GM18502 (cell line): ENCODE measurements at regions not wholly inside any gene's neighbourhood (a gene's known extent, or its start where the extent isn't known, plus 50 kb on each side); places are given as distances from the start of the nearest gene placed in this dataset.
"Not testable (repeated sequence)": the region's sequence is repeated elsewhere in the genome, so short reads cannot be mapped to it uniquely, and the experiment has no call there.

Experiments
- ATAC-seq: cut with Tn5 transposase; IDR thresholded peaks from one replicate; pipeline ENCODE4 v1.9.1; 2021; ENCODE audit warnings: mild to moderate bottlenecking; ENCODE audit not compliant: unreplicated experiment, poor library complexity

DNA sequence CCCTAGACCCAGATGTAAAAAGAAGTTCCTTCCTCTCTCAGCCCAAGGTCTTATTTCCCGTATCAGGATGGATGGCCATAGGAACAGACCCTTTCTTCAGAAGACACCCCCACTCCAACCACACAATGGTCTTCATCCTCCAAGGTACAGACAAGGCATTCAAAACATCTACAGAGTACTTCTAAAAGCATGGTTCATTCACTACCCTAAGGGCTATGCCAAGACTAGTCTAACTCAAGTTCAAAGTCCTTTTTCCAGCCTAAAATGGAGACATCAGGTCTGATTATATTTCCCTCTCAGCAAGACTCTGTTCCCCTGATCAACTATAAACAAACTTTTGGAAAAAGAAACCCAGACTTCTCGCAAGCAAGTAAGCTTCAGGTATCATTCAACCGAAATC lies 388.9 kb downstream of the NPIPA8 start:
- ATAC-seq = no peak

DNA sequence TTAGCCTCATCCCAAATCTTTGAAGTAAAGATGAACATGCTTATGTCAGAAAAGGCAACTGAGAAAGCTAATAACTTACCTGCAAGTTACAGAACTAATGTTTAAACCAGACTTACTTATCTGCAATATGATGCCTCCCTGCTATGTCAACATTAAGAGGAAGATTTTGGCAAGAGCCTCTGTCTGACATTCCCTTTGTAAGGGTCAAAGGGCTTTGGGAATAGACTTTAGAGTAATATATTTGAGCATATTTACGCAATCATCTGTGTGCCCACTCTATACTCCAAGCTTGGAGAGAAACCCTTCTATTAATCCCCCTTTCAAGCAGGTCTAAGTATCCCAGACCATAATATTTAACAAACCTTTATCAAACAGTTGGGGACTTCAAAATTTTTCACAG lies 389.4 kb downstream of the NPIPA8 start:
- ATAC-seq = no peak

DNA sequence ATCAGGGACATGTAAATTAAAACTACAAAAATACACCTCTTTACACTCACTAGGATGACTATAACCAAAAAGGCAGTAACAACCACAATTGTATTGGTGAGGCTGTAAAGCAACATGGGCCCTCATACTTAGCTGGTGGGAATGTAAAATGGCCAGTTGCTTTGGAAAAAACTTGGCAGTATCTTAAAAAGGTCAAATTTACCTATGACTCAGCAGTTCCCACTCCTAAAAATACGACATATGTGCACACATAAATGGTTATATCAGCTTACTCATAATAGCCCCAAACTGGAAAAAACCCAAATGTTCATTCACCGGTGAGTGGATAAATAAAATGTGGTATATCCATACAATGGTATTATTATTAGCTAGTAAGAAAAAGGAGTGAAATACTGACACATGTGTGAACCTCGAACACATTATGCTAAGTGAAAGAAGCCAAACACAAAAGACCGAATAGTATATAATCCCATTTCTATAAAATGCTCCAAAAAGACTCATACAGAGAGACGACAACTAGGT lies 391.4 kb downstream of the NPIPA8 start:
- ATAC-seq = no peak

DNA sequence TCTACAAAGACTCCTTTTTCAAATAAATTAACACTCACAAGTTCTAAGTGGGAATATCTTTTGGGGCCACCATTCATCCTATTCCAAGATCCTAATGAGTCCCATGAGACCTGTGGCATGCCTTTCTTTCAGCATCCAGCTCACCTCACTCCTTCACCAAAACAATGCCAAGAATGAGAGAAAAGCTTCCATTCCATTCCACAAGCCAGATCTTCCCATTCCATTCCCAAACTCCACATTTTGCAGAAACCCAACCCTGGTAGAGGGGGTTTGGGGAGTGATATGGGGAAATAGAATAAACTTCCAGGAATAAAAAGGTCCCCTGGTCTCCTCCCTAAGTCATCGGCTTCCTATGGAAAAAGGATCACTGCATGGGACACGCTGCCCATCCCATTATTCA lies 392.2 kb downstream of the NPIPA8 start:
- no peak for ATAC-seq

DNA sequence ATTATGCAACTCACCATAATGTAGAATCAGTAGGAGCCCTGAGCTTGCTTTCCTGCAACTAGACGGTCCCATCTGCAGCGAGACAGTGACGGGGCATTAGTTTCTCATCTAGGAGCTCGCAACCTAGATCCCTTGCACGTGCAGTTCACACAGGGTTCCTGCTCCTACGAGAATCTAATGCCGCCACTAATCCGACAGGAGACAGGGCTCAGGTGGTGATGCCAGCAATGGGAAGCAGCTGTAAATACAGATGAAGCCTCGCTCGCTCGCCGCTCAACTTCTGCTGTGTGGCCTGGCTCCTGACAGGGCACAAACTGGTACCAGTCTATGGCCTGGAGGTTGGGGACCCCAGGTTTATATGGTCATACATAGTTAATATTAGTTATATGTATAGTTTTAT lies 394.5 kb downstream of the NPIPA8 start:
- ATAC-seq = no peak

DNA sequence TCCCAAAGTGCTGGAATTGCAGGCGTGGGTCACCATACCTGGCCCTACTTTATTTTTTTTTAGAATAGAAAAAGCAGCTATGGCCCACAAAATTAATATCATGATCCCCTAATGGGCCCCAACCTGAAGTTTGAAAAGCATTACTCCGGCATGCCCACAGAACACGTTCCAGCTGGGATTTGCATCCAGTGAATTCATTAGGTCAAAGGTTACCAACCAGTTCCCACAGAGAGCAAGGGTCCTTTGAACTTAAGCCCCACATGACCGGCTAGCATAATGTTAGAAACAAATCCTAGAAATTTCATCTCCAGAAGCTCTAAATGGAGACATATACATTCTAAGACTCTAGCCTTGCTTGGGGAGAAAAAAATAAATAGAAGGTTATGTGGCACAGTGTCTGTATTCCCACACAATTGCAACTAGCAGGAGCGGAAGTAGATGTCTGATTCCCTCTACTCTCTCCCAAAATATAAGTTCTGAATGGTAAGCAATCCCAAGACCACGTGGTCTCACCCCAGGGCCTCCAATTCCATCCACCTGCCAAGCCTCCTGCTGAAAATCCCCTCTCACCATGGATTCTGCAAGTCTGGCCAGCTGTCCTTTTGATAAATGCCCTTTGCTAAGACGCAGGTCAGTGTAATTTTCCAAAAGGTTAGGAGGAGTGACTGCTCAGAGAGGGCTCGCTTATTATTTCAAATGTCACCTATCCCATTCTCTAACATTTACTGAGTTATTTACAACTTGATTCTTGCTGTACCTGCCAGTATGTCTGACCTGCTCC lies 395.8 kb downstream of the NPIPA8 start:
- ATAC-seq = no peak

DNA sequence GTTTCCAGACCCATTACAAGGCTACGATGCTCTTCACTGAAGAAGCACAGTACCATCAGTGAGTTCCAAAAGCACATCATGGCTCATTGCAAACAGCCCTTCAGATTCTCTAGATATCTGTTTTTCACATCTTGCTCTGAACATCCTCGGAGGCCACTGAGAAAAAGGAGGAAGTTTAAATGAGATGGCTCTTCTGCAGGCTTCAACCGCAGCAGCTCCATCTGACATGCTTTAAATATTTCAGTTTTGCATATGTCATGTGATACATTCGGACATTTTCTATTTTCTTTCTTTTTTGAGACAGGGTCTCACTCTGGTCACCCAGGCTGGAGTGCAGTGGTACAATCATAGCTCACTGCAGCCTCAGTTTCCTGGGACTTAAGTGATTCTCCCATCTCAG lies 396.8 kb downstream of the NPIPA8 start:
- ATAC-seq = no peak

DNA sequence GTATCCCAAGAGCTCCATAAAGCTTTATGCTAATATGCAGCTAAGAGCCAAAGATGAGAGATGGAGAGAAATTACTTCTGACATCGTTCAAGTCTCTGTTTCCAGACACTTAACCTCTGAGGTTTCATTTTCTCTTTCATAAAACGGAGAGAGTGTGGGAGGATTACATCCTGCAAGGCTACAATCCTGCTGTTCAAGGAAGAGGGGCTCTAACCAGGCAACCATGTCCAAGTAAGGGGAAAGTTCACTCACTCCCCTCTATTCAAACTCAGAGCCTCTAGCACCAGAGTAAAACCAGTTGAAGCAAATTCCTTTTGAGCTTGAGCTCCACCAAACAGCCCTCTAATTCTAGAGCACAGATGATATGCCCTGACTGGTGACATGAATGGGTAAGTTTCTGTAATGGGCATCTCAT lies 397.4 kb downstream of the NPIPA8 start:
- ATAC-seq = no peak

DNA sequence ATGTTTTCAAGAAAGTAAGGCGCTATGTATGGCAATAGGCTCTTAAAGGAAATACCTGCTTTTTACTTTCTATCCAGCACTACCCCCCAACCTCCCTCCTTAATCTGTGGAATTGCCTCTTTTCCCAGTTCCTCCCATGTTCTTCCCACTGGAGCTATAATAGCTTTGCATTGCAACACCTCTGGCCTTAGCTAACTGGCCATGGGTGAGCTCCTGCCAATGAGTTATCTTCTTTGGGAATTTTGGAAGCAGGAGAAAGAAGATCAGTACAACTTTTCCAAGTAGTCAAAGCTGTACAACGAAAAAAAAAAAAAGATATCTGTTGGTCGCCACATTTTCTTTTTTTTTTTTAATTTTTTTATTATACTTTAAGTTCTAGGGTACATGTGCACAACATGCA lies 398.0 kb downstream of the NPIPA8 start:
- no peak for ATAC-seq

DNA sequence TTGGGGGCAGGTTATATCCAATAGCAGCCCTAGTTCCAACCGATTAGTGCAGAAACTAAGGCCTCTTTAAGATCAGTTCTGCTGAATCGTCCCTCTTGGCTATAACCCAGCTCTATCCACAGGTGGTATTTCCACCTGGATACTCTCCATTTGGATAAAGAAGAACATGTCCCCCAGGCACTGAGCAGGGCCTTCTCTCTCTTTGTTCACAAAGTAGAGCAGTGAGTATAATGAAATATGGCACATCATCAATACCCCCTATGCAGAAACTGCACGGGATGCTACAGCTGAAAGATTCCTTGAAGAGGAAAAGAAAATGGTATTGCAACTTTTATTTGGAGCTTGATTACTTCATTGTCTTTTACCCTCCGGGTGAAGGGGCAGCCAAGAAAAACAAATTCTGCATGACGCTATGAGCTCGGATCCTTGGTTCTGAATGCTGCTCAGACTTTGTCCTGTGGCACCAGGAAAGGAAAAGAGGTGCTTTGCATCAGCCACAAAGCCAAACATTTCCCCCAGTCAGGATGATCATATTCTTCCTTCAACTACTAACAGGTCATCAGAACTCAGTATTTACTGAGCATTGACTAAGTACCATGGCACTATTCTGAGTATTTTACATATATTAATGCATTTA lies 399.7 kb downstream of the NPIPA8 start:
- no peak for ATAC-seq

DNA sequence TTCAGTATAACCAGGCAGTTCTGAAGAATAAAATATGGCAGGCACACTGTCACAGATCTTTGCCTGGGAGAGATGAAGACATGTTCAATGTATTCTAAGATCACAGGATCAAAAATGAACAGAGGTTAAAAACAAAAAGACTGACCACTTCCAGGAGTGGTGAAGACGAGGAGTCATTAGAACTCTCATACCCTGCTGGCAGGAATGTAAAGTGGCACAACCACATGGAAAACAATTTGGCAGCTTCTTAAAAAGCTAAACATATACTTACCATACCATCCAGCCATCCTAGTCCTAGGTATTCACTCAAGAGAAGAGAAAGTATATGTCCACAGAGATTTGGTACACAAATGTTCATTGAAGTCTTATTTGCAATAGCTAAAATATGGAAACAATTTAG lies 406.3 kb downstream of the NPIPA8 start:
- ATAC-seq = no peak

DNA sequence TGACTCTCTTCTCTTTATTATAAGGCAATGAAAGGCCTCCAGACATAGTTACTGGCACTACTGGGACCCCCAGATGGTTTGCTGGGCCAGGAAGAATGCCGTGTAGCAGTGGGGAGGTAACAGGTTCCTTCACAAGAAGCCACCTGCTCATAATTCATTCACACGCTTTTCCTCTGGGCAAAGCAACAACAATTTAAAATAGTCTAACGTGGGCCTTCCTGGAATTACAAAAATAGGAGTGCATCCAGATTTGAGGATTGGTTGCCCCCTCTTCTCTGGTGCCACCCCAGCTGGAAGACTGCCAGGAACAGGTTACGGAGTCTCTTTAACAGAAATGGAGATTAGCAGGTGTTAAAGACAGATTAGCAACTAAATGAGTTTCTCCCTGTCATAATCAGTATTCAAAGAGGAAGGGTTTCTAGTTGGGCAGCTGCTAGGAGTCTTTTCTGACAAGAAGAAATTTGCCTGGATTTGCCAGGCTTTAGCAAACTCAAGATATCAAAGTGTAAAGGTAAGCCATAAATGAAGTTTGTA lies 409.6 kb downstream of the NPIPA8 start:
- ATAC-seq = no peak

DNA sequence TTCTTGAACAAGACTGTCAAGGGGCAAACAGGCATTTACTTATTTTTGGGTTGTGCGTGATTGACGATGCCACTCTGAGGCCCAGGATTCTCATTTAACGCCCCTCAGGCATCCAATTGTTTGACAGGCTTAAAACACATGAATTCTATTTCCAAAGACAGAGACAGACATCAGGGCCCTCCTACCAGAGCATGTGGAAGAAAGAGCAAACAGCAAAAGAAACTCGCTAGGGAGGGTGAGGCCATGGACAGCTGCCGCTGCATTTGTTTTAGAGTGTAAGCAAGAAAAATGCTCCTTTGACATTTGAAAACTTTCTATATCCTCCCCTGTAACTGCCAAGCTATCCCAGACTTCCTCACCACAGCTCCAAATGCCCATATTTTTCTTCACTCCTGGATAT lies 410.1 kb downstream of the NPIPA8 start:
- no peak for ATAC-seq

DNA sequence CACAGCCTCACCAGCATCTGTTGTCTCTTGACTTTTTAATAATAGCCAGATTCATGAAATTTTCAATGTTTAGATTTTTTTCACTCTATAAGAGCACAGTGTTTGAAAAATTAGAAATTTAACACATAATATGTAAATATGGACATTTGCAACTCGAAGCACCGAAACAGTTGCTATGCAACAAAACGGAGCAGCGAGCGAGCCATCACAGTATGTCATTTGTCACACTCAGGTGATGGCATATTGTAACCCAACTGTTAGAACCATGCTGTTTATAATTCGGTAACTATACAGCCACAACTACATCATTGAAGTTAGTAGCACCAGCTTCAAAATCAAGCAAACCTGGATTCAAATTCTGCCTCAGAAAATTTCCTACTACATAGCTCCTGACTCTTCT lies 410.8 kb downstream of the NPIPA8 start:
- no peak for ATAC-seq

DNA sequence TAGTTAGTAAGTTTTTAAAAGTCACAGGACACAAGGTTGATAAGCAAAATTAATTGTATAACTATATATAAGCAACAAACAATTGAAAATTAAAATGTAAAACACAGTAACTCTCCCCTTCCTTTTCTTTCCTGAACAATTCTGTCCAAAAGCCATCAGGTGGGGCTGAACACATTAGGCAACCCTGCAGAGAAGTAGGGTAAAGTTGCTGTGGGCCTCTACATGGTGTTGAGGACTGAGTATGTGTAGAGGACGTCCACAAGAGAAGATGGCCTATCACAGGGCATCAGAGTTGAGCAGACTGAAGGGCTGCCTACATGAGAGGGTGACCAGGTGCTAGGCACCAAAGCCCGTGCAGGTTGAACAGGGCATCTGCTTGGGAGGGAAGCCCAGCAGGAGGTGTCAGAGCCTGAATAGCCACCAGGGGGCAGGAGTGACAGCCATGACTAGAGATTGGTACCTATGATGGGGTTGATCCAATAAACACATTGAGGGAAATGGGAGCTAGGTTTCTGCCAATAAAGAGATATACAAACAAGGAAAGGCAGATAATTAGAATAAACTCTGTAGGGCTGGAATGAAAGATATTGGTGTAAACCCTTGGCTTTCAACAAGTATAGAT lies 415.1 kb downstream of the NPIPA8 start:
- ATAC-seq = no peak

DNA sequence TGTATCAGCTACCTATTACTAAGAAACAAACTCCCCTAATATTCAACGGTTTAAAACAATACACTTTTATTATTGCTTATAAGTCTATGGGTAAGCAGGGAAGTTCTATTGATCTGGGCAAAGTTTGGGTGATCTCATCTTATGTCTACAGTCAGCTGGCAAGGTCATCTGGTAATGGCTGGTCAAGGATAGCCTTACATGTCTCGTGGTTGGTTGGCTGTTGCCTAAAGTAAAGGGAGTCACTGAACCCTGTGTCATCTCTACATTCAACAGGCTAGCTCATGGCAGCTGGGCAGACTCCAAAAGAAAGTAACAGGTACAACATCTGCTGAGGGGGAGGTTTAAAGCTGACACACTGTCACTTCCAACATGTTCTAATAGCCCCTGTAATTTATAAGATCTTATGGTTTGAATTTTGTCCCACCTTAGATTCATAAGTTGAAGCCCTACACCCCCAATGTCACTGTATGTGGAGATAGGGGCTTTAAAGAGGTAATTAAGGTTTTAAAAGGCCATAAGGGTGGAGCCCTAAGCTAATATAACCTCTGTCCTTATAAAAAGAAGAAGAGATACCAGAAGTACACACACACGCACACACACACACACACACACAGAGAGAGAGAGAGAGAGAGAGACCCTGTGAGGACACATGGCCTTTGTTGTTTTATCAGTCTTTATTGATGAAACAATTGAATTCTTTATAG lies 419.1 kb downstream of the NPIPA8 start:
- ATAC-seq = no peak

DNA sequence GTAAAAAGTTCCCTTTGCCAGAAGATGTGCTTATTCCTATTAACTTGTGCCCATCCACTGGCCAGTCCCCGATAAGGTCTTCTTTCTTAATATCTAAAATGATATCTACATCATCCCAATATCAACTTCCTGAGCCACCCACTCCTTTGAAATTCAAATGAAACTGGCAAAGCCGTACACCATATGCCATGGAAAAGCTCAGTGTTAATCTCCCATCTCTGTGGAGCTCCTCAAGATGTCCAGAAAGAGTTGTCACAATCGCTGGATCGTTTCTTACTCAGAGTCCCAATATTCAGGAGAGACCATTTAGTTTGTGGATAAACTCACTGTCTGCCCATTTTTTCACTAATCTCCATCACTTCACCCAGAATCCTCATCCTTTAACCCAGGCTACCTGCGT lies 420.7 kb downstream of the NPIPA8 start:
- ATAC-seq = no peak

DNA sequence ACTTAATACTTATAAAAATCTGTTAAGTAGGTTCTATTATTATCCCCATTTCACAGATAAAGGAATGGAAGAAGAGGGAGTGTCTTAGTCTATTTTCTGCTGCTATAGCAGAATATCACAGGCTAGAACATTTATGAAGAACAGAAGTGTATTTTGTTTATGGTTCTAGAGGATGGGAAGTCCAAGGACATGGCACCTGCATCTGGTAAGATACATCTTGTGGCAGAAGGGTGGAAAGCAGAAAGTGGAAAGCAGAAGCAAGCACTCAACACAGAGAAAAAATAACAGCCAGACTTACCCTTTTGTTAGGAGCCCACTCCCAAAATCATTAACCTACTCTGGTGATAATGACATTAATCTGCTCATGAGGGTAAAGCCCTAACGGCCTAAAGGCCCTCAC lies 422.4 kb downstream of the NPIPA8 start:
- no peak for ATAC-seq

DNA sequence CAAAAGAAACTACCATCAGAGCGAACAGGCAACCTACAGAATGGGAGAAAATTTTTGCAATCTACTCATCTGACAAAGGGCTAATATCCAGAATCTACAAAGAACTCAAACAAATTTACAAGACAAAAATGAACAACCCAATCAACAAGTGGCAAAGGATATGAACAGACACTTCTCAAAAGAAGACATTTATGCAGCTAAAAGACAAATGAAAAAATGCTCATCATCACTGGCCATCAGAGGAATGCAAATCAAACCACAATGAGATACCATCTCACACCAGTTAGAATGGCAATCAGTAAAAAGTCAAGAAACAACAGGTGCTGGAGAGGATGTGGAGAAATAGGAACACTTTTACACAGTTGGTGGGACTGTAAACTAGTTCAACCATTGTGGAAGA lies 425.0 kb downstream of the NPIPA8 start:
- not testable (repeated sequence) for ATAC-seq

DNA sequence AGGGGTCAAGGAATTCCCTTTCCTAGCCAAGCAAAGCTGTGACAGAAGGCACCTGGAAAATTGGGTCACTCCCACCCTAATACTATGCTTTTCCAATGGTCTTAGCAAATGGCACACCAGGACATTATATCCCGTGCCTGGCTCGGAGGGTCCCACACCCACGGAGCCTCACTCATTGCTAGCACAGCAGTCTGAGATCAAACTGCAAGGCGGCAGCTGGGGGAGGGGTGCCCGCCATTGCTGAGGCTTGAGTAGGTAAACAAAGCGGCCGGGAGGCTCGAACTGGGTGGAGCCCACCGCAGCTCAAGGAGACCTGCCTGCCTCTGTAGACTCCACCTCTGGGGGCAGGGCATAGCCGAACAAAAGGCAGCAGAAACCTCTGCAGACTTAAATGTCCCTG lies 429.9 kb downstream of the NPIPA8 start:
- ATAC-seq = not testable (repeated sequence)

DNA sequence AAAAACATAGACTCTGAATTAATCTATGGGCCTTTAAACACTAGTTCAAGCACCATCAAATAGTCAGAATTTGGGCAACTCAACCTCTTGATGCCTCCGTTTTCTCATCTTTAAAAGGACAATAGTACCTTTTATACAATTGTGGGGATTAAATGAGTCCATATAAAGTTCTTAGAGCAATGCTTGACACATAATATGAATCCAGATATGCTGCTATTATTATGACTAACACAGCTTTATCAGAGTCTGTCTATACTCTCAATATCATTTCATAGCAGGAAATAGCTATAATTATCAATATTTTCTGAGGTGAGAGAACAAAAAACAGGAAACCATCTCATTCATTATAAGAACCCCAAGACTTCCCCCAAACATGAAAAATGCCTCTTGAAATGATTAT lies 430.5 kb upstream of the XYLT1 start:
- no peak for ATAC-seq
